BE2C (cell line): ENCODE measurements at regions not wholly inside any gene's neighbourhood (a gene's known extent, or its start where the extent isn't known, plus 50 kb on each side); places are given as distances from the start of the nearest gene placed in this dataset.

Experiments
- DNase-seq: peaks from one replicate; pipeline ENCODE4 v3.0.0-alpha.2; 2020
- H3K27me3 ChIP-seq: fragments of 250-450 bp; sonication (Bioruptor Pico); 2 replicates; pipeline ENCODE4 v1.5.1; 2020; ENCODE audit warnings: mild to moderate bottlenecking
- H3K36me3 ChIP-seq: fragments of 250-450 bp; sonication (Bioruptor Pico); 2 replicates; pipeline ENCODE4 v1.5.1; 2020; ENCODE audit warnings: mild to moderate bottlenecking
- H3K4me1 ChIP-seq: fragments of 250-450 bp; sonication (Bioruptor Pico); 2 replicates; pipeline ENCODE4 v1.5.1; 2020
- H3K4me3 ChIP-seq: 2 replicates; pipeline ENCODE4 v1.5.1; 2011; ENCODE audit warnings: low read depth, low read length
- H3K9me3 ChIP-seq: fragments of 250-450 bp; sonication (Bioruptor Pico); 2 replicates; pipeline ENCODE4 v1.5.1; 2020
- CTCF ChIP-seq: IDR thresholded peaks from 2 replicates; pipeline ENCODE4 v1.5.1; 2012; ENCODE audit warnings: mild to moderate bottlenecking, low read depth, low read length

GRCh38 chr15:48021336-48022086, 99.3 kb upstream of the SLC24A5 start:
- Histone ChIP-seq H3K27me3 (no peaks in the 10 kb centered on the region), H3K4me1 (no peaks in the 10 kb centered on the region; the same call in 1 of the 2 replicates), H3K9me3 (no peaks in the 10 kb centered on the region), H3K4me3 (no peak overlapping the region), H3K36me3 (no peaks in the 10 kb centered on the region)
- no peak for TF ChIP-seq CTCF
- DNase-seq = no peak

GRCh38 chr15:48025118-48025517, 95.7 kb upstream of the SLC24A5 start:
- DNase-seq = no peak
- no peaks in the 10 kb centered on the region for H3K36me3 ChIP-seq
- H3K4me1 ChIP-seq = no peaks in the 10 kb centered on the region; the same call in 1 of the 2 replicates
- no peaks in the 10 kb centered on the region for H3K27me3 ChIP-seq
- H3K9me3 ChIP-seq = no peaks in the 10 kb centered on the region
- TF ChIP-seq CTCF = no peak
- H3K4me3 ChIP-seq = no peak overlapping the region

- TF ChIP-seq CTCF = no peak
- Histone ChIP-seq H3K4me1 (peaks cover 10% of the 10 kb centered on the region), H3K27me3 (no peaks in the 10 kb centered on the region)
Observed at GRCh38 chr15:48028712-48029111, 92.1 kb upstream of the SLC24A5 start.

GRCh38 chr15:48029642-48030041, 91.1 kb upstream of the SLC24A5 start:
- peaks cover 10% of the 10 kb centered on the region for H3K4me1 ChIP-seq
- DNase-seq = no peak
- H3K4me3 ChIP-seq = no peak overlapping the region
- H3K9me3 ChIP-seq = no peaks in the 10 kb centered on the region
- no peaks in the 10 kb centered on the region for H3K27me3 ChIP-seq
- TF ChIP-seq CTCF = no peak
- no peaks in the 10 kb centered on the region for H3K36me3 ChIP-seq

More at GRCh38 chr15:48028712-48029111, 92.1 kb upstream of the SLC24A5 start:
- H3K4me3 ChIP-seq = no peak overlapping the region
- H3K36me3 ChIP-seq = no peaks in the 10 kb centered on the region
- DNase-seq = no peak
- no peaks in the 10 kb centered on the region for H3K9me3 ChIP-seq

GRCh38 chr15:48031466-48031865, 89.3 kb upstream of the SLC24A5 start:
- no peak for TF ChIP-seq CTCF
- no peaks in the 10 kb centered on the region for H3K36me3 ChIP-seq
- no peaks in the 10 kb centered on the region for H3K9me3 ChIP-seq
- H3K27me3 ChIP-seq = no peaks in the 10 kb centered on the region
- no peak for DNase-seq
- H3K4me1 ChIP-seq = peaks cover 10% of the 10 kb centered on the region
- no peak overlapping the region for H3K4me3 ChIP-seq

- no peaks in the 10 kb centered on the region for H3K36me3 ChIP-seq
- no peak overlapping the region for H3K4me3 ChIP-seq
- H3K27me3 ChIP-seq = no peaks in the 10 kb centered on the region
- peaks cover 10% of the 10 kb centered on the region for H3K4me1 ChIP-seq
- peak; percentile 34 for DNase-seq
- H3K9me3 ChIP-seq = no peaks in the 10 kb centered on the region
- TF ChIP-seq CTCF = no peak
Observed at GRCh38 chr15:48031973-48032372, 88.8 kb upstream of the SLC24A5 start.
